Pulmonary artery endothelial cell (primary cell): ENCODE measurements at regions not wholly inside any gene's neighbourhood (a gene's known extent, or its start where the extent isn't known, plus 50 kb on each side); places are given as distances from the start of the nearest gene placed in this dataset.
"Not testable (repeated sequence)": the region's sequence is repeated elsewhere in the genome, so short reads cannot be mapped to it uniquely, and the experiment has no call there.

Experiments
- DNase-seq: peaks from one replicate; pipeline ENCODE4 v3.0.0-alpha.2; 2011; ENCODE audit warnings: low read depth, low spot score

GRCh38 chr12:46087916-46088439 is 97.6 kb upstream of the SCAF11 start:
- no peak for DNase-seq

GRCh38 chr12:46084666-46085631 is 94.6 kb upstream of the SCAF11 start:
- DNase-seq, result no peak

- no peak for DNase-seq
These were observed 92.3 kb upstream of the SCAF11 start for GRCh38 chr12:46082490-46083200.

GRCh38 chr12:46073321-46073720 is 82.9 kb upstream of the SCAF11 start:
- DNase-seq, result no peak

DNA sequence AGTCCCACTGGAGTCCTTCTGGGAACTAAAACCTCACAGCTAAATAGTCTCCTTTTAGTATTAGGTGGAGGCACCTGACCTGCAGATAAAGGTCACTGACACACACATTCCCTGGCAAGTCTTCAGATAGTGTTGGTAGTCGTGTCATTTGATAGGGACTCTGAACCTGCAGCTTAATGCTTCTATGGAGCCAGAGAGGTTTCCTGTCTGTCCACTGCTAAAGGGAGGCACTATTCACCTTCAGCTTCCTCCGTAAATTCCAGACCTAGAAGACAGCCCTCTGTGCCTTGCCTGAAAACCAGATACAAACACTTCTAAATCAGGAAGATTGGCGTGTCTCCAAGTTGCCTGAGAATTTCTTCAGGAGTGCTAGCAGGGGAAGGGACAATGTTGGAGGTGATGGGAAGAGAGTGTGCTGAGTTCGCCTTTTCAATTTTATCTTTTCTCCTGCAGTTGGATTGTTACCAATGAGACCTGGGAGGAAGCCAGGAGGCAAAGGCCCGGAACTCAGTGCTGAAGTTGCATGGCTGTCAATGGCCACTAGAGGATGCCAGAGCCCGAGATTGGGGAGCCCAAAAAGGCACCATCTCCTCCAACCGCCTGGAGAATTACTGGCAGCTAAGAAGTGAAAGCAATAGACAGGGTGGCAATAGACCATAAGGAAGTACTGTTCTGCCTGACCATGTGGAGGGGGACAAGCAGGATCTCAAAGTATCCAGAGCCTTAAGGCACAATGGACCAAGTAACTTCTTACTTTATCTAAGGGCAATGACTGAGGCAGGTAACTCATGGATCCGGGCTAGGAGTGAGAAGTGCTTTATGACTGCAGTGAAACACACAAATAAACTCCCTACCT is 81.6 kb upstream of the SCAF11 start:
- peak; percentile 17 for DNase-seq

DNA sequence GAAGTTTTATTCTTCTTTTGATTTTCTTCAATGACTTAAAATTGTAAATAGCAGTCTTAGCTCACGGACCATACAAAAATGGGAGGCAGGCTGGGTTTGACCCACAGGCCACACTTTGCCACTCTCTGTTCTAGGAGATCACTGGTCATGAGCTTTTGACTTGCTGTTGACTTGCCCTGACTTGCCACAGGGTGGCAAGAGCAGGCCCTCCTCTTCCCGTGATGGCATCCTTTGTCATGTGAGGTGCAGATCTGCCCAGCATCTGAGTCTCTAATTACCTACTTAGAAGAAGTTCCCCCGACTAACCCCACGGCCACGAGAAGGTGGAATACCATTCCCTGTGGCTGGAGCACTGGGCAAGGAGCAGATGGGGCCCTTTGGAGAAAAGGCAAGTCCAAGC is 81.0 kb upstream of the SCAF11 start:
- no peak for DNase-seq

- DNase-seq, result no peak
These were observed 76.7 kb upstream of the SCAF11 start for GRCh38 chr12:46067094-46067493.

GRCh38 chr12:46065412-46066166 is 75.2 kb upstream of the SCAF11 start:
- DNase-seq, result no peak

- DNase-seq, result no peak
These were observed 74.2 kb upstream of the SCAF11 start for GRCh38 chr12:46064548-46064947.

GRCh38 chr12:46058697-46059096 is 68.3 kb upstream of the SCAF11 start:
- not testable (repeated sequence) for DNase-seq

GRCh38 chr12:46050805-46051204 is 60.4 kb upstream of the SCAF11 start:
- DNase-seq, result no peak

- no peak for DNase-seq
These were observed 59.3 kb upstream of the SCAF11 start for GRCh38 chr12:46049665-46050064.

DNA sequence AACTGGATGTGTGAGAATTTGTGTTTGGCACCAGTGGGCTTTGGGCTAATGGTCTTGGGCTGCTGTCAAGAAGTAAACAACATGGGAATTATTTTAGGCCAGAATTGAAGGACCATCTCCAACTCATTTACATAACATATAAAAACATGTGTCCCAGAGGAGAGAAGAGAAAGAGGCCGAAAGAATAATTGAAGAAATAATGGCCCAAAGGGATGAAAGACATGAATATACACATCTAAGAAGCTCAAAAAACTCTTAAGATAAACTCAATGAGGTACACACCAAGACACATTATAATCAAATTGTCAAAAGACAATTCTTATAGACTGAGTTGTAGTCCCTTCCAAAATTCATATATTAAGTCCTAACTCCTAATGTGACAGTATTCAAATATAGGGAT is 56.1 kb upstream of the SCAF11 start:
- DNase-seq, result no peak

DNA sequence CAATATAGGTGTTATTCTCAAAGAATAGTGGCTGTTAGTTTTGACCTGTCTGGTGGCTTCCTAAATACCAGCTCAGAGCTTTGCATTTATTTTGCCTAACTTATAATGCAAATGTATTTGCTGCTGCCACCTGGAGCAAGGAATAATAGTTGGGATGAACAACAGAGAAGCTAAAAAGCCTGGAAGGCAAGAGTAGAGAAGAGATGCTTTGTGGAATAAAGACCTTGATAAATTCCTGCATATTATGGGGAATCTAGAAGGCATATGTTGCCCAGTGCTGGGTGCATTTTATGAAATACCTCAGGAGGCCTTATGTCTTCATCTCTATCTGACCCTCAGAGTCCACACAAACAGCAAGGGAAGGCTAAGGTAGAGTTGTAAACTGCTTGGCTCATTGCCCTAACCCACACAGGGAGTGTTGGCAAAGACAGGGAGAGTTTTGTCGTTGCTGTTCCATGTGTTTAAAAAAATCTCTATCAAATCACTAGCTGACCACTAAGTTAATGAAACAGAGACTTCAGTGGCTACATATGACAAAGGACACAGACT is 53.7 kb upstream of the SCAF11 start:
- DNase-seq, result no peak
